ENCODE measurements at regions not wholly inside any gene's neighbourhood (a gene's known extent, or its start where the extent isn't known, plus 50 kb on each side); places are given as distances from the start of the nearest gene placed in this dataset.

DNA sequence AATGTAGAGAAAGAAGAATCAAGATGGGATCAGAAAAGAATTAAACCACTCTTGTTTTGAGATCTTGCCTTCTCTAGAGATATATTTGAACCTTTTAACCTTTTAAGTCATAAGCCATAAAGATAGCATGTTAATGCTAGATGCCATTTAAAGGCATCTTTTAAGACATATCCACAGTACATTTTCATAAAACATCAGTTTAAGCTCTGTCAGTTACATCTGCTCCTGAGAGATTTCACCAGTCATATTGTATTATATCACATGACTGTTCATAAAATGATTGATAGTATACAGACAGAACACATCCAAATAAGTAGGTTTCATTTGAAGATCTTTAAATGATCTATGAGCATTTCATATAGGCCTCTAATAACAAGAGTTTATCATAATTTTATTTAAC lies 1238.5 kb downstream of the SLC16A7 start:
- Histone ChIP-seq H3K27me3 (no peaks in the 10 kb centered on the region), H3K9me3 (no peaks in the 10 kb centered on the region), H3K4me1 (no peaks in the 10 kb centered on the region), H3K36me3 (no peaks in the 10 kb centered on the region), H3K4me3 (no peak overlapping the region), H3K27ac (no peak overlapping the region)
- TF ChIP-seq POLR2A (IDR thresholded peaks at IDR 0.05) = no peak
- TF ChIP-seq, protein P1, sequence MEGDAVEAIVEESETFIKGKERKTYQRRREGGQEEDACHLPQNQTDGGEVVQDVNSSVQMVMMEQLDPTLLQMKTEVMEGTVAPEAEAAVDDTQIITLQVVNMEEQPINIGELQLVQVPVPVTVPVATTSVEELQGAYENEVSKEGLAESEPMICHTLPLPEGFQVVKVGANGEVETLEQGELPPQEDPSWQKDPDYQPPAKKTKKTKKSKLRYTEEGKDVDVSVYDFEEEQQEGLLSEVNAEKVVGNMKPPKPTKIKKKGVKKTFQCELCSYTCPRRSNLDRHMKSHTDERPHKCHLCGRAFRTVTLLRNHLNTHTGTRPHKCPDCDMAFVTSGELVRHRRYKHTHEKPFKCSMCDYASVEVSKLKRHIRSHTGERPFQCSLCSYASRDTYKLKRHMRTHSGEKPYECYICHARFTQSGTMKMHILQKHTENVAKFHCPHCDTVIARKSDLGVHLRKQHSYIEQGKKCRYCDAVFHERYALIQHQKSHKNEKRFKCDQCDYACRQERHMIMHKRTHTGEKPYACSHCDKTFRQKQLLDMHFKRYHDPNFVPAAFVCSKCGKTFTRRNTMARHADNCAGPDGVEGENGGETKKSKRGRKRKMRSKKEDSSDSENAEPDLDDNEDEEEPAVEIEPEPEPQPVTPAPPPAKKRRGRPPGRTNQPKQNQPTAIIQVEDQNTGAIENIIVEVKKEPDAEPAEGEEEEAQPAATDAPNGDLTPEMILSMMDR (IDR thresholded peaks at IDR 0.05) = no peak
- no peak for DNase-seq
- intact Hi-C loops (cut with DNase I) = no loop called here

DNA sequence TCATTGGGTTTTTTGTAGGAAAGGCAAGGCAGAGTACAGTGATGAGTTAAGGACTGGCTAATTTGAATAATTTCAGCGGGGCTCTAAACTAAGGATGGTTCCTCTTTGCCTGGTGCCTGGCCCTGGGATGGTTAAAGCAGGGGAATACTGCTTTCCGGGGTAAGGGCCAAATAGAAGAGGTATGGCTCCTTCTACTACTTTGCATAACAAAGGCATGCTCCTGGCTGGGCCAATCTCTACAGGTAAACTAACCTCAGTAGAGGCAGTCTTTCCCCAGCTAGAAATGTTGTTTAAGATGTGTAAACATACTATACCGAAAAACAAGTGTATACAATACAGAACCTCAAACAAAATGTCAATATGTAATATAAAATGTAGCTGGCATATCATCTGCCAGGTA lies 1239.0 kb downstream of the SLC16A7 start:
- TF ChIP-seq POLR2A (IDR thresholded peaks at IDR 0.05) = no peak
- TF ChIP-seq, protein P1 (IDR thresholded peaks at IDR 0.05) = no peak

DNA sequence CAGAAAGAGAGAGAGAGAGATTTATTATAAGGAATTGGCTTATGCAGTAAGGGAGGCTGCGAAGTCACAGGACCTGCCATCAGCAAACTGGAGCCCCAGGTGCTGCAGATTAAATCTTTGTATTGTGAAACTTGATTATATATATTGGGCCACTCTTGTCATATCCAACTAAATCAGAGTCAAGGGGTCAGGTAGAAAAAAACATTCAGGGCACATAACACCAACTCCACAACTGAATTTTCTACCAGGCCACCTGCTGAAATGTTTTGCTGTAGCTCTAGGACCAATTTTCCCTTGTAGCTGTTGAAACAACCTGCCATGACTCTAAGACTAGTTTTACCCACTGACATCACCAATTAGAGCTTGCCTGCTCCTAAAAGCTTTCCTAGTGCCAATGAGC lies 1240.8 kb downstream of the SLC16A7 start:
- TF ChIP-seq, protein P1 (IDR thresholded peaks at IDR 0.05) = no peak
- no peak for TF ChIP-seq POLR2A (IDR thresholded peaks at IDR 0.05)
- no peaks in the 10 kb centered on the region for H3K27me3 ChIP-seq
- no peaks in the 10 kb centered on the region for H3K4me1 ChIP-seq
- DNase-seq = no peak
- no peaks in the 10 kb centered on the region for H3K9me3 ChIP-seq
- no peak overlapping the region for H3K27ac ChIP-seq
- H3K4me3 ChIP-seq = no peak overlapping the region
- no peaks in the 10 kb centered on the region for H3K36me3 ChIP-seq
- intact Hi-C loops (cut with DNase I) = no loop called here
- 56 to 67% methylated on average over 1 of the region's 1 CpG for WGBS, 2 donors

More for the DNA sequence above, 1239.0 kb downstream of the SLC16A7 start:
- no peak overlapping the region for H3K27ac ChIP-seq
- H3K9me3 ChIP-seq = no peaks in the 10 kb centered on the region
- H3K27me3 ChIP-seq = no peaks in the 10 kb centered on the region
- 69 to 78% methylated on average over 3 of the region's 3 CpGs for WGBS, 2 donors
- no peaks in the 10 kb centered on the region for H3K4me1 ChIP-seq
- no peaks in the 10 kb centered on the region for H3K36me3 ChIP-seq
- DNase-seq = no peak
- intact Hi-C loops (cut with DNase I) = no loop called here
- no peak overlapping the region for H3K4me3 ChIP-seq

DNA sequence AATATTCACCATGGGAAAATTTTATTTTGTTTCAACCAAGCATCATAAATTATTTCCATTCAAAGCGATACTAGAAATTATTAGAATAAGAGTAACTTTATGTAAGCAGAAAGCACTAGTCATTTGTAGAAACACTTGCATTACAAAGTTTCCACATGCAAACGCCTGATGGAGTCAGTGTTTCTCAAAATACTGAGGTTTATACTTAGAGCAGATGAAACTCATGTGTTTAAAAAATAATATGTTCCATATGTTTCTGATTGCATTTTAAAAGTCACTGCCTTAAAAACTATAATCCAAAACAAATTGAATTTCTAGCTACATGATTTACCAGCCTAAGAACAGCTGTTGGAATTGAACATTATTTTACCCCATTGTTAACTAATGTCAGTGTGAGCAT lies 1246.4 kb downstream of the SLC16A7 start:
- Histone ChIP-seq H3K4me3 (no peak overlapping the region), H3K9me3 (no peaks in the 10 kb centered on the region), H3K27me3 (no peaks in the 10 kb centered on the region), H3K36me3 (no peaks in the 10 kb centered on the region), H3K27ac (no peak overlapping the region), H3K4me1 (no peaks in the 10 kb centered on the region)
- DNase-seq = no peak
- intact Hi-C loops (cut with DNase I) = no loop called here
- 49 to 54% methylated on average over 2 of the region's 2 CpGs for WGBS, 2 donors
- TF ChIP-seq POLR2A (IDR thresholded peaks at IDR 0.05) = no peak
- TF ChIP-seq, protein P1 (IDR thresholded peaks at IDR 0.05) = no peak

DNA sequence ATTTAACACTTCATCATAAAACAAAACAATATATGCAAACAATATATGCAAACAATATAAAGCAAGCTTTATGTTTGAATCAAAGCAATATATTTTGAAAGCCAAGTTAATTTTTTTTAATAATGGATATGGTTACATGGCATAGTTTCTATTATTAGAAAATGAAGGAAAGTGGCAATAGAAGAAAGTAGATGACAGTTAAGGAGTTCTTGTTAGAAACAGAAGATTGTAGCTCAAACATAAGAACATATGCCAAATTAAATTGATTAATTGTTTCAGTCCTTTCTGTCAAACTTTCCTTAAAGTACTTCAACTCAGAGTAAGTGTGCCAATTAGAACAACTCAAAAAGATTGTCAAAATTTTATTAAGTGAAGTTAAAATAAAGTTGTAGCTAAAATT lies 1248.3 kb downstream of the SLC16A7 start:
- TF ChIP-seq POLR2A (IDR thresholded peaks at IDR 0.05) = no peak
- TF ChIP-seq, protein P1 (IDR thresholded peaks at IDR 0.05) = no peak
- H3K36me3 ChIP-seq = no peaks in the 10 kb centered on the region
- DNase-seq = no peak
- H3K9me3 ChIP-seq = no peaks in the 10 kb centered on the region
- H3K4me1 ChIP-seq = no peaks in the 10 kb centered on the region
- H3K27me3 ChIP-seq = no peaks in the 10 kb centered on the region
- intact Hi-C loops (cut with DNase I) = no loop called here
- no peak overlapping the region for H3K27ac ChIP-seq
- H3K4me3 ChIP-seq = no peak overlapping the region
